H9 (cell line): ENCODE measurements at regions not wholly inside any gene's neighbourhood (a gene's known extent, or its start where the extent isn't known, plus 50 kb on each side); places are given as distances from the start of the nearest gene placed in this dataset.

ENCODE experiments used
- DNase-seq: peaks from one replicate; pipeline ENCODE4 v3.0.0-alpha.2; 2017
- H2AFZ ChIP-seq: one replicate; pipeline ENCODE4 v1.6.1; 2013; ENCODE audit warnings: mild to moderate bottlenecking, low read length, control low read depth, moderate library complexity
- H2AK5ac ChIP-seq: 2 replicates; pipeline ENCODE4 v1.6.1; 2013; ENCODE audit warnings: low read length, control low read depth, mixed read lengths; ENCODE audit not compliant: insufficient read length
- H2BK120ac ChIP-seq: one replicate; pipeline ENCODE4 v1.6.1; 2013; ENCODE audit warnings: low read depth, mild to moderate bottlenecking, low read length, control low read depth, inconsistent platforms; ENCODE audit not compliant: poor library complexity, severe bottlenecking
- H2BK12ac ChIP-seq: 2 replicates; pipeline ENCODE4 v1.6.1; 2013; ENCODE audit warnings: low read length, control low read depth, mixed read lengths, low read depth; ENCODE audit not compliant: insufficient read length
- H2BK15ac ChIP-seq: 2 replicates; pipeline ENCODE4 v1.6.1; 2013; ENCODE audit warnings: low read depth, low read length, control low read depth
- H2BK20ac ChIP-seq: one replicate; pipeline ENCODE4 v1.6.1; 2013; ENCODE audit warnings: low read depth, mild to moderate bottlenecking, low read length, control low read depth, inconsistent platforms; ENCODE audit not compliant: poor library complexity, severe bottlenecking
- H2BK5ac ChIP-seq: 2 replicates; pipeline ENCODE4 v1.6.1; 2013; ENCODE audit warnings: low read length, control low read depth, mixed read lengths; ENCODE audit not compliant: insufficient read length
- H3K14ac ChIP-seq: 2 replicates; pipeline ENCODE4 v1.6.1; 2013; ENCODE audit warnings: low read length, control low read depth; ENCODE audit not compliant: insufficient read depth
- H3K18ac ChIP-seq: 2 replicates; pipeline ENCODE4 v1.6.1; 2013; ENCODE audit warnings: low read depth, mild to moderate bottlenecking, mixed read lengths, low read length, control low read depth; ENCODE audit not compliant: insufficient read length
- H3K23ac ChIP-seq: 2 replicates; pipeline ENCODE4 v1.6.1; 2013; ENCODE audit warnings: low read length, control low read depth, mixed read lengths, low read depth; ENCODE audit not compliant: insufficient read length
- H3K23me2 ChIP-seq: 2 replicates; pipeline ENCODE4 v1.6.1; 2013; ENCODE audit warnings: low read depth, mild to moderate bottlenecking, mixed read lengths, low read length, control low read depth; ENCODE audit not compliant: insufficient read length, poor library complexity, severe bottlenecking
- H3K27ac ChIP-seq: 2 replicates; pipeline ENCODE4 v1.5.1; 2013; ENCODE audit warnings: low read length, control low read depth, mixed read lengths, low read depth; ENCODE audit not compliant: insufficient read length
- H3K27me3 ChIP-seq: 2 replicates; pipeline ENCODE4 v1.6.1; 2013; ENCODE audit warnings: low read length, control low read depth, inconsistent platforms; ENCODE audit not compliant: insufficient read depth
- H3K4ac ChIP-seq: 2 replicates; pipeline ENCODE4 v1.6.1; 2013; ENCODE audit warnings: low read depth, mild to moderate bottlenecking, control low read depth, inconsistent platforms, low read length, moderate library complexity
- H3K4me1 ChIP-seq: 2 replicates; pipeline ENCODE4 v1.6.1; 2013; ENCODE audit warnings: low read length, control low read depth, inconsistent platforms; ENCODE audit not compliant: insufficient read depth
- H3K4me2 ChIP-seq: 2 replicates; pipeline ENCODE4 v1.6.1; 2013; ENCODE audit warnings: low read length, control low read depth, mixed read lengths; ENCODE audit not compliant: insufficient read length, insufficient read depth
- H3K56ac ChIP-seq: 2 replicates; pipeline ENCODE4 v1.6.1; 2013; ENCODE audit warnings: low read depth, mild to moderate bottlenecking, mixed read lengths, low read length, control low read depth; ENCODE audit not compliant: insufficient read length
- H3K79me1 ChIP-seq: 2 replicates; pipeline ENCODE4 v1.6.1; 2013; ENCODE audit warnings: low read depth, mild to moderate bottlenecking, moderate library complexity, low read length, control low read depth, inconsistent platforms; ENCODE audit not compliant: insufficient read depth, poor library complexity, severe bottlenecking
- H3K79me2 ChIP-seq: 2 replicates; pipeline ENCODE4 v1.6.1; 2013; ENCODE audit warnings: low read length, control low read depth, inconsistent platforms; ENCODE audit not compliant: insufficient read depth
- H3K9ac ChIP-seq: 2 replicates; pipeline ENCODE4 v1.6.1; 2013; ENCODE audit warnings: low read length, control low read depth, mixed read lengths; ENCODE audit not compliant: insufficient read length; ENCODE audit errors: extremely low read depth
- H3K9me3 ChIP-seq: one replicate; pipeline ENCODE4 v1.6.1; 2013; ENCODE audit warnings: low read depth, low read length, inconsistent platforms; ENCODE audit not compliant: control insufficient read depth
- H3T11ph ChIP-seq: one replicate; pipeline ENCODE4 v1.6.1; 2013; ENCODE audit warnings: mild to moderate bottlenecking, low read length, control low read depth, inconsistent platforms
- H4K20me1 ChIP-seq: one replicate; pipeline ENCODE4 v1.6.1; 2013; ENCODE audit not compliant: control insufficient read depth, insufficient read length, insufficient read depth
- H4K5ac ChIP-seq: 2 replicates; pipeline ENCODE4 v1.6.1; 2013; ENCODE audit warnings: low read depth, mild to moderate bottlenecking, mixed read lengths, low read length, control low read depth; ENCODE audit not compliant: insufficient read length
- H4K8ac ChIP-seq: replicated peaks from 2 replicates; pipeline ENCODE4 v1.6.1; 2013; ENCODE audit warnings: low read length, control low read depth, mixed read lengths, low read depth; ENCODE audit not compliant: insufficient read length
- H4K91ac ChIP-seq: 2 replicates; pipeline ENCODE4 v1.6.1; 2013; ENCODE audit warnings: low read depth, mild to moderate bottlenecking, moderate library complexity, mixed read lengths, low read length, control low read depth; ENCODE audit not compliant: insufficient read length
- H3K27ac Mint-ChIP-seq, 3 experiments: 2 replicates in 2 of 3; 3 replicates in 1 of 3; pipeline ENCODE4 v1.8.0; 2020 to 2021; ENCODE audit warnings: mixed read lengths in 3 of 3, mild to moderate bottlenecking in 1 of 3, moderate library complexity in 1 of 3
- H3K27me3 Mint-ChIP-seq: 2 replicates; pipeline ENCODE4 v1.8.0; 2021; ENCODE audit warnings: low read depth, mild to moderate bottlenecking, moderate library complexity, mixed read lengths
- H3K36me3 Mint-ChIP-seq, 3 experiments: 2 replicates in 2 of 3; 3 replicates in 1 of 3; pipeline ENCODE4 v1.8.0; 2020 to 2021; ENCODE audit warnings: low read depth in 3 of 3, mixed read lengths in 3 of 3; ENCODE audit not compliant: insufficient read depth in 1 of 3
- H3K4me1 Mint-ChIP-seq, 2 experiments: 2 replicates each; pipeline ENCODE4 v1.8.0; 2020; ENCODE audit warnings: mixed read lengths in 2 of 2
- H3K4me3 Mint-ChIP-seq, 2 experiments: 2 replicates in 1 of 2; 3 replicates in 1 of 2; pipeline ENCODE4 v1.8.0; 2020 to 2021; ENCODE audit warnings: mild to moderate bottlenecking in 2 of 2, mixed read lengths in 2 of 2, moderate library complexity in 1 of 2
- H3K9me3 Mint-ChIP-seq, 2 experiments: 2 replicates in 1 of 2; 3 replicates in 1 of 2; pipeline ENCODE4 v1.8.0; 2020; ENCODE audit warnings: mild to moderate bottlenecking in 2 of 2, mixed read lengths in 2 of 2, moderate library complexity in 1 of 2
- WGBS: extraction: QIAGEN DNeasy Blood & Tissue Kit; methylation state at CpG from one replicate; pipeline ENCODE4 v1.1.7; 2013; ENCODE audit warnings: missing lambda C conversion rate, low lambda C conversion rate, mixed read lengths; ENCODE audit not compliant: insufficient read length; ENCODE audit errors: extremely low coverage; 5-methylcytosine and 5-hydroxymethylcytosine counted together
- TF ChIP-seq, protein P1 (sequence below): fragments of 200-600 bp; sonication (generic); conservative IDR thresholded peaks from 3 replicates; pipeline ENCODE4 v1.8.0; 2021; ENCODE audit warnings: antibody characterized with exemption, mild to moderate bottlenecking

DNA sequence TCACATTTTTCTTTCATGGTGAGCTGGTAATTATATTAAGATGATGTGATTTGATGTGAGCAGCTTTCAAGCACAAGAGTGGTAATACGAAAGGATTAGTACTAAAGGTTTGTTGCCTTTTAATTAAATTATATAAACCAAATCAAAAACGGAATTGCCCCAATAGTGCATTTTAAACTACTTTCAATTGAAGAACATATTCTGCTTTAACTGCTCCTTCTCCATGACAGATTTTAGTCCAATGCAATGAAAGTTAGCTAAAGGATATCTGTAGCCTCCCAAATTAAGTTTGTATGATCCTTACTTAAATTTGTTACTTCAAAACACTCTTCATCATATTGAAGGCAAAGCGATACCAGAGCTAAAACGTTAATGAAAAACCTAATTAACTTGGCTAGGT is 447.1 kb upstream of the AMOT start:
- Mint-ChIP-seq H3K4me3 (no peak overlapping the region), H3K36me3 (no peaks in the 10 kb centered on the region), H3K4me1 (peaks cover 8 to 12% of the 10 kb centered on the region in 2 experiments), H3K27me3 (no peaks in the 10 kb centered on the region), H3K27ac (no peak overlapping the region), H3K9me3 (no peaks in the 10 kb centered on the region)
- Histone ChIP-seq H3K23me2 (no peaks in the 10 kb centered on the region), H3K4me2 (no peak overlapping the region), H4K5ac (no peak overlapping the region), H4K20me1 (no peaks in the 10 kb centered on the region), H3K27me3 (no peaks in the 10 kb centered on the region), H3K4ac (no peak overlapping the region), H2BK15ac (no peak overlapping the region), H3K79me1 (no peaks in the 10 kb centered on the region), H2AK5ac (no peak overlapping the region), H3K14ac (no peak overlapping the region), H2AFZ (no peak overlapping the region), H2BK20ac (no peak overlapping the region), H3K23ac (no peak overlapping the region), H3K9me3 (no peaks in the 10 kb centered on the region), H2BK120ac (no peak overlapping the region), H4K8ac (no peak overlapping the region), H3T11ph (no peak overlapping the region), H2BK12ac (no peak overlapping the region), H4K91ac (no peak overlapping the region), H2BK5ac (no peak overlapping the region), H3K18ac (no peak overlapping the region), H3K56ac (no peak overlapping the region), H3K79me2 (no peaks in the 10 kb centered on the region), H3K9ac (no peak overlapping the region), H3K4me1 (no peaks in the 10 kb centered on the region), H3K27ac (no peak overlapping the region)
- WGBS: no CpG with 5 or more reads among the region's 4 CpGs
- DNase-seq: no peak
- TF ChIP-seq, protein P1, sequence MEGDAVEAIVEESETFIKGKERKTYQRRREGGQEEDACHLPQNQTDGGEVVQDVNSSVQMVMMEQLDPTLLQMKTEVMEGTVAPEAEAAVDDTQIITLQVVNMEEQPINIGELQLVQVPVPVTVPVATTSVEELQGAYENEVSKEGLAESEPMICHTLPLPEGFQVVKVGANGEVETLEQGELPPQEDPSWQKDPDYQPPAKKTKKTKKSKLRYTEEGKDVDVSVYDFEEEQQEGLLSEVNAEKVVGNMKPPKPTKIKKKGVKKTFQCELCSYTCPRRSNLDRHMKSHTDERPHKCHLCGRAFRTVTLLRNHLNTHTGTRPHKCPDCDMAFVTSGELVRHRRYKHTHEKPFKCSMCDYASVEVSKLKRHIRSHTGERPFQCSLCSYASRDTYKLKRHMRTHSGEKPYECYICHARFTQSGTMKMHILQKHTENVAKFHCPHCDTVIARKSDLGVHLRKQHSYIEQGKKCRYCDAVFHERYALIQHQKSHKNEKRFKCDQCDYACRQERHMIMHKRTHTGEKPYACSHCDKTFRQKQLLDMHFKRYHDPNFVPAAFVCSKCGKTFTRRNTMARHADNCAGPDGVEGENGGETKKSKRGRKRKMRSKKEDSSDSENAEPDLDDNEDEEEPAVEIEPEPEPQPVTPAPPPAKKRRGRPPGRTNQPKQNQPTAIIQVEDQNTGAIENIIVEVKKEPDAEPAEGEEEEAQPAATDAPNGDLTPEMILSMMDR: no peak
